Tibial nerve (tissue), 4 donors: ENCODE measurements at regions not wholly inside any gene's neighbourhood (a gene's known extent, or its start where the extent isn't known, plus 50 kb on each side); places are given as distances from the start of the nearest gene placed in this dataset.

ENCODE experiments used
- DNase-seq, 2 donors: peaks; one replicate each; pipeline ENCODE4 v3.0.0-alpha.2; 2019; ENCODE audit warnings: low spot score in 2 of 2
- H3K27ac ChIP-seq, 4 donors: fragments of 200-600 bp; sonication (generic) in 3 of 4; one replicate each; pipeline ENCODE4 v1.5.1; 2017 to 2019; ENCODE audit warnings: mild to moderate bottlenecking in 1 of 4
- H3K27me3 ChIP-seq, 2 donors: fragments of 200-600 bp; sonication (generic) in 1 of 2; one replicate each; pipeline versions ENCODE4 v1.5.1 to v1.6.0; 2017 to 2019
- H3K36me3 ChIP-seq, 3 donors: fragments of 200-600 bp; sonication (generic); one replicate each; pipeline ENCODE4 v1.5.1; 2018 to 2019
- H3K4me1 ChIP-seq, 4 donors: fragments of 200-600 bp; sonication (generic) in 3 of 4; one replicate each; pipeline ENCODE4 v1.5.1; 2017 to 2019
- H3K4me3 ChIP-seq, 4 donors: fragments of 200-600 bp; sonication (generic) in 3 of 4; one replicate each; pipeline ENCODE4 v1.5.1; 2017 to 2019; ENCODE audit warnings: mild to moderate bottlenecking in 1 of 4, moderate library complexity in 1 of 4
- H3K9me3 ChIP-seq, 4 donors: fragments of 200-600 bp; sonication (generic) in 3 of 4; one replicate each; pipeline ENCODE4 v1.5.1; 2017 to 2019
- EP300 ChIP-seq, 2 donors: sonication (generic); formaldehyde crosslinking; IDR thresholded peaks; one replicate each; pipeline ENCODE4 v1.6.1; 2017; ENCODE audit warnings: antibody characterized with exemption in 2 of 2, mild to moderate bottlenecking in 1 of 2
- POLR2A ChIP-seq, 2 donors: fragments of 450-650 bp; IDR thresholded peaks; one replicate each; pipeline ENCODE4 v1.6.1; 2017; ENCODE audit warnings: antibody characterized with exemption in 2 of 2, mild to moderate bottlenecking in 2 of 2, moderate library complexity in 2 of 2
- WGBS, 2 donors: methylation state at CpG; one replicate each; pipeline ENCODE4 v1.1.5; 2018; 5-methylcytosine and 5-hydroxymethylcytosine counted together
- TF ChIP-seq, protein P1 (sequence below), 5 experiments: fragments of 200-600 bp in 3 of 5; fragments of 450-650 bp in 2 of 5; sonication (generic) in 3 of 5; IDR thresholded peaks; one replicate each; pipeline ENCODE4 v1.5.1; 2016 to 2019; ENCODE audit warnings: antibody characterized with exemption in 5 of 5, mild to moderate bottlenecking in 3 of 5, moderate library complexity in 2 of 5

GRCh38 chr2:217271813-217272212, 411.9 kb upstream of the TNP1 start:
- WGBS, 2 donors, result 68 to 86% methylated on average over 3 of the region's 3 CpGs
- no peak overlapping the region for H3K4me3 ChIP-seq
- H3K27ac ChIP-seq, result no peak overlapping the region
- H3K9me3 ChIP-seq, result peaks cover 0 to 3% (median 2%) of the 10 kb centered on the region in 4 donors
- no peak for TF ChIP-seq POLR2A (IDR thresholded peaks at IDR 0.05)
- H3K36me3 ChIP-seq, result no peaks in the 10 kb centered on the region
- H3K27me3 ChIP-seq, result no peaks in the 10 kb centered on the region
- H3K4me1 ChIP-seq, result peaks cover 0 to 22% (median 0%) of the 10 kb centered on the region in 4 donors
- no peak for DNase-seq

GRCh38 chr2:217270485-217271121, 410.7 kb upstream of the TNP1 start:
- Histone ChIP-seq H3K27ac (no peak overlapping the region), H3K4me1 (peaks cover 0 to 22% (median 0%) of the 10 kb centered on the region in 4 donors), H3K27me3 (no peaks in the 10 kb centered on the region), H3K9me3 (peaks cover 0 to 3% (median 2%) of the 10 kb centered on the region in 4 donors), H3K4me3 (no peak overlapping the region), H3K36me3 (no peaks in the 10 kb centered on the region)
- WGBS, 2 donors, result 93% methylated on average over 1 of the region's 1 CpG
- no peak for DNase-seq
- TF ChIP-seq EP300 (IDR thresholded peaks at IDR 0.05) (no peak), POLR2A (IDR thresholded peaks at IDR 0.05) (no peak)
- TF ChIP-seq, protein P1, sequence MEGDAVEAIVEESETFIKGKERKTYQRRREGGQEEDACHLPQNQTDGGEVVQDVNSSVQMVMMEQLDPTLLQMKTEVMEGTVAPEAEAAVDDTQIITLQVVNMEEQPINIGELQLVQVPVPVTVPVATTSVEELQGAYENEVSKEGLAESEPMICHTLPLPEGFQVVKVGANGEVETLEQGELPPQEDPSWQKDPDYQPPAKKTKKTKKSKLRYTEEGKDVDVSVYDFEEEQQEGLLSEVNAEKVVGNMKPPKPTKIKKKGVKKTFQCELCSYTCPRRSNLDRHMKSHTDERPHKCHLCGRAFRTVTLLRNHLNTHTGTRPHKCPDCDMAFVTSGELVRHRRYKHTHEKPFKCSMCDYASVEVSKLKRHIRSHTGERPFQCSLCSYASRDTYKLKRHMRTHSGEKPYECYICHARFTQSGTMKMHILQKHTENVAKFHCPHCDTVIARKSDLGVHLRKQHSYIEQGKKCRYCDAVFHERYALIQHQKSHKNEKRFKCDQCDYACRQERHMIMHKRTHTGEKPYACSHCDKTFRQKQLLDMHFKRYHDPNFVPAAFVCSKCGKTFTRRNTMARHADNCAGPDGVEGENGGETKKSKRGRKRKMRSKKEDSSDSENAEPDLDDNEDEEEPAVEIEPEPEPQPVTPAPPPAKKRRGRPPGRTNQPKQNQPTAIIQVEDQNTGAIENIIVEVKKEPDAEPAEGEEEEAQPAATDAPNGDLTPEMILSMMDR (IDR thresholded peaks at IDR 0.05), result no peak

DNA sequence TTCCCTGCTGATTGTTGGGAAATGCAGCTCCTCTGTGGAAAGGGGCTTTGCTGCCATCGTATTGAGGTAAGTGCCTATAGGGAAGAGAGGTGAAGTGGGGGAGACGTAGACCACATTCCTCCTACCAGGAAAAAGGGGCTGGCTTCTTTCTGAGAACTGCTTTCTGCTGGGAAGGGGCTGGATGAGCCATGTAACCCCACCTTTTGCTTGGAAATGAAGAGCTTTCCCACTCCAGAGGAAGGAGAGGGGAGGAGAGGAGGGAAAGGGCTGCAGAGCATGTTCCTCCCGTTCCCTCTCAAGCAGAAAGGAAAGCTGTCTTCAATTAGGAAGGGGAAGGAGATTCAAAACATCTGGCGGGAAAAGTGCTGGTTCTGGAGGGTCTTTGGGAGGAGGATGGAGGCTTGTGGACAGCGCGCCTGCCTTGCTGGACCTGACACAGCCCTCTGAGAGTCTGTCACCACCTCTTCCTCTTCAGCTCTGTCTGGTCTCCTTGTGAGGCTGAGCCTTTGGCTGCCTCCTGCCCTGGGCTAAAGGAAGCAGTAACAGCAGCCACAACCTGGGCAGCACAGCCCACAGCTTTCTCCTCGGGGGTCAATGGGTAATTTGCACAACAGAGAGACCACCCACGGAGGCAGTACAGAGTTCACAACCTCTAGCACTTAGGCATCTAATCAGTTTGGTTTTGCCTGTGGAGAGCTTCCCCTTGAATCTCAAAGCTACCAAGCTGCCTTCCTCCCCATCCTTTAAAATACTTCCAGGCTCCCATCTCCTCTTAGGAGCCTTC, 410.0 kb upstream of the TNP1 start:
- Histone ChIP-seq H3K4me3 (no peak overlapping the region), H3K36me3 (no peaks in the 10 kb centered on the region), H3K27me3 (no peaks in the 10 kb centered on the region), H3K27ac (no peak overlapping the region), H3K4me1 (peaks cover 0 to 18% (median 0%) of the 10 kb centered on the region in 4 donors), H3K9me3 (peaks cover 0 to 3% (median 2%) of the 10 kb centered on the region in 4 donors)
- WGBS, 2 donors, result 41 to 49% methylated on average over 8 of the region's 8 CpGs
- DNase-seq, result no peak
- TF ChIP-seq, protein P1 (IDR thresholded peaks at IDR 0.05), result no peak

- no peak for DNase-seq
- Histone ChIP-seq H3K27ac (no peak overlapping the region), H3K4me1 (peaks cover 0 to 18% (median 0%) of the 10 kb centered on the region in 4 donors), H3K36me3 (no peaks in the 10 kb centered on the region), H3K4me3 (no peak overlapping the region), H3K9me3 (peaks cover 0 to 3% (median 2%) of the 10 kb centered on the region in 4 donors), H3K27me3 (no peaks in the 10 kb centered on the region)
- 83 to 88% methylated on average over 7 of the region's 7 CpGs for WGBS, 2 donors
- TF ChIP-seq POLR2A (IDR thresholded peaks at IDR 0.05) (no peak), EP300 (IDR thresholded peaks at IDR 0.05) (no peak)
- TF ChIP-seq, protein P1 (IDR thresholded peaks at IDR 0.05), result no peak
Observed at GRCh38 chr2:217268978-217269377, 409.1 kb upstream of the TNP1 start.

DNA sequence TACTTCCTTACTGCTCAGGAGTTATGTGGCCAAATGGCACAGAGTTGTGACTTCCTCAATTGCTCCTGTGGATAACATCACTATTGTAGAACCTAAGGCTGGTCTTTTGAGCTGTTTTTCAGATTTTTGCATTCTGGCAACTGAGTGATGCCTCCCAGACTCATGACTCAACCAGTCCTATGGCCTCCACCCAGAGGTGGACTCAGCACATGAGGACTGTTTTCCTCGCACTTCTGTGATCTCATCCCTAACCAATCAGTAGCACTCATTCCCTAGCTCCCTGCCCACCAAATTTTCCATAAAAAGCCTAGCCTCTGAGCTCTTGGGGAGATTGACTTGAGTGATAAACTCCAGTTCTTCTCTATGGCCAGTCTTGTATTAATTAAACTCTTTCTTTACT, 407.9 kb upstream of the TNP1 start:
- TF ChIP-seq EP300 (IDR thresholded peaks at IDR 0.05), result no peak
- TF ChIP-seq, protein P1 (IDR thresholded peaks at IDR 0.05), result no peak
- TF ChIP-seq POLR2A (IDR thresholded peaks at IDR 0.05), result no peak
- no peak for DNase-seq
- Histone ChIP-seq H3K4me1 (peaks cover 0 to 18% (median 0%) of the 10 kb centered on the region in 4 donors), H3K9me3 (peaks cover 0 to 3% (median 2%) of the 10 kb centered on the region in 4 donors), H3K27me3 (no peaks in the 10 kb centered on the region), H3K27ac (no peak overlapping the region), H3K36me3 (no peaks in the 10 kb centered on the region), H3K4me3 (no peak overlapping the region)
- 92 to 100% methylated on average over 1 of the region's 1 CpG for WGBS, 2 donors
